ENCODE measurements at regions not wholly inside any gene's neighbourhood (a gene's known extent, or its start where the extent isn't known, plus 50 kb on each side); places are given as distances from the start of the nearest gene placed in this dataset.

DNA sequence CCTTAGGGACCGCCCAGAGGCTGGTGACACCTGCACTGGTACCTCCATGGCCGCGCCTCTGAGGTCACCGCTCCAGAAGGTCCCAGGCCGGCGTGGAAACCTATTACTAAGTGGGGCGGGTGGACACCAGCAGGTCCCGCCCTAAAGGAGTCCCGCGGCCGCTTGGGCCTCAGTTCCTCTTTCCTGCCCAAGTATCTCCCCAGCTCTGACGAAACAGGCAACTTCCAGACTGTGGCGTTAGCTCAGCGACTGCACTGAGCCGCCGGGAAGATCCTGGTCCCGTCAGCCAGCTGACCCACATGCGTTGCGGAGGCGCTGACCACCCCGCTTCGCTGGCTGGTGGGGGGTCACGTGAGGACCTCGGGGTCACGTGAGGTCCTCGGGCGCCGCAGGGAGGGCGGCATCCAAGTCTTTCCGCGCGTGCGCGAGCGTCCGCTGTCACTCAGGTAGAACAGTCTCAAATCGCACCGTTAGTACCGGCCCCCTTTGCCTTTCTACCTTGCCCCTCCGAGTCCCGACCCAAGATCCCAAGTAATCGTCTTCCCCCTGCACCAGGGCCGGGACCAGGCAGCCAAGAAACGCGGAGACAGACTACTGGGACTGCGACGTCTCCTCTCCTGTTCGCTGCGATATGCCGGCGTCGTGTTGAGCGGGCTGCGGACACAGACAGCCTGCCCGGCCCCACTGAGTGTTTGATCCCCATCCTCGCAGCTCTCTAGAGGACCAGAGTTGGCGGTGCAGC, 53.7 kb upstream of the KDM4C start:
- H3K27ac ChIP-seq, result peak overlapping the region in 20 of 21 experiments; percentile 4 to 90 (median 78)

DNA sequence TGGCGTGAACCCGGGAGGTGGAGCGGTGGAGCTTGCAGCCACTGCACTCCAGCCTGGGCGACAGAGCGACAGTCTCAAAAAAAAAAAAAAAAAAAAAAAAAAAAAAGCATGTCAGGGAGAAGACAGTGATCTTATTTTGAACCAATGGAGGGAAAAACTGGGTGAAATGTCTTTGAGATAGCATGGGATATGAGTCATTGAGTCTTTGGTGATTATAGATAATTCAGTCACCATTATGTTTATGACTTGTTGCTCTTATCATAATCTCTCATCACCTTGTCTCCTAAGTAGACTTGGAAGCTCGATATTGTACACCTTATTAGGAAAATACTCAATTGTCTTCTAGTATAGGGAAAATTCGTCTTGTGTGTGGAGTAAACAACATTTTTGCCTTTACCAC, 55.1 kb upstream of the KDM4C start:
- no peak overlapping the region for H3K4me3 ChIP-seq
- H3K27ac ChIP-seq, result no peak overlapping the region

More for the DNA sequence above, 53.7 kb upstream of the KDM4C start:
- H3K4me3 ChIP-seq, result peak overlapping the region; percentile 38 to 59 (median 52)

GRCh38 chr9:6696178-6696577, 50.6 kb upstream of the GLDC start:
- no peak overlapping the region for H3K4me3 ChIP-seq
- H3K27ac ChIP-seq, result no peak overlapping the region

DNA sequence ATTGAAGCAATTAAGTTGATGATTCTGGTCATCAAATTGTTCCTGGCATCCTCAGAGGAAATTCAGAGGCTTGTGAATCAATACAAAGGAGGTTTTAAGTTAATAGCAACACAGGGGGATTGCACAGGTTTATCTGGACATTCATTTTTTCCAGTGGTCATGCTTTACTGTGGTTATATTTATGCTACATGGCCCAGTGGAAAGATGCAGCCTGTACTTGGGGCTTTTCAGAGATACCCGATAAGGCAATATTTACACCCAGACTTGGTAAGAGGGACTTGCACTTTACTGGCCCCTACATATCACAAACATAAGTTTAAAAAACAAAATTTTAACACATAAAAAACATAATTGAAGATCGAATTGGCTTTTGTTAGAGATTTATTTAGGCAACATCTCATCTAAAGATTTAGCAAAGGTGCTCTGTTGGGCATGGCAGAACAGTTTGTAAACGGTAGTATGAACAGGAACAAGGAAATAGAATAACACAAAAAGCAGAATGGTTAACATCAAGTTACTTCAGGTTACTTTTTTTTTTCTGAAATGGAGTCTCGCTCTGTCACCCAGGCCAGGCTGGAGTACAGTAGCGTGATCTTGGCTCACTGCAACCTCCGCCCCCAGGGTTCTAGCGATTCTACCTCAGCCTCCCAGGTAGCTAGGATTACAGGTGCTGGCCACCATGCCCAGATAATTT, 49.7 kb upstream of the GLDC start:
- Histone ChIP-seq H3K4me3 (no peak overlapping the region), H3K27ac (no peak overlapping the region)
